ENCODE measurements at regions not wholly inside any gene's neighbourhood (a gene's known extent, or its start where the extent isn't known, plus 50 kb on each side); places are given as distances from the start of the nearest gene placed in this dataset.
"Not testable (repeated sequence)": the region's sequence is repeated elsewhere in the genome, so short reads cannot be mapped to it uniquely, and the experiment has no call there.

DNA sequence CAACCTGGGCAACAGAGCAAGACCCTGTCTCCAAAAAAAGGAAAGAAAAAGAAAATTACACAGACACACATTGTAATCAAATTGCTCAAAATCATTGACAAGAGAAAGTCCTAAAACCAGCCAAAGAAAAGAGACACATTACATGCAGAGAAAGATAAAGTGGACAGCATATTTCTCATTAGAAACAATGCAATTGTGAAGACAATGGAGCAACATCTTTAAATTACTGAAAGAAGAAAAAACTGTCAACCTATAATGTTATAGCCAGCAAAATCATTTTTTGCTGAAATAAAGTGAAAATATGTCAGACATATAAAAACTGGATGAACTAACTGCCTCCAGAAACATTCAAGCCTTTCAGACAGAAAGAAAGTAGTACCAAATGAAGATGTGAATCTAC, 120.6 kb downstream of the TMEM167A start:
- H3K4me2 ChIP-seq (ENCODE audit: low read length), result no peak overlapping the region
- peaks cover 3 to 55% of the 10 kb centered on the region in 2 experiments; a peak in 2 of 4 replicates for H3K36me3 ChIP-seq (ENCODE audit: control insufficient read depth in 1 of 2, insufficient read depth in 2 of 2, low read length in 2 of 2)
- intact Hi-C loops (cut with micrococcal nuclease), result no loop called here
- no peaks in the 10 kb centered on the region; the same call in 1 of the 2 replicates for H4K20me1 ChIP-seq (ENCODE audit: insufficient read depth)
- H3K4me3 ChIP-seq (replicated peaks in 1 of 2; ENCODE audit: low read depth in 1 of 2, low read length in 2 of 2), result no peak overlapping the region
- H2AFZ ChIP-seq (ENCODE audit: low read depth, low read length, poor library complexity, severe bottlenecking), result no peak overlapping the region
- no peaks in the 10 kb centered on the region for H3K27me3 ChIP-seq (ENCODE audit: insufficient read depth, low read length)
- BruUV-seq (replicated peaks), result no TSS peak
- ChIA-PET POLR2A (no interaction called here), CTCF (no interaction called here), RAD21 (ENCODE audit: low non-redundant PET in 1 of 2, low total read pairs in 2 of 2, uncharacterized antibody in 2 of 2, unreplicated experiment in 2 of 2) (no interaction called here)
- H3K9me3 ChIP-seq (ENCODE audit: control insufficient read depth in 1 of 2, insufficient read depth in 1 of 2, low read depth in 1 of 2, low read length in 2 of 2), result 0 out of 4 replicates have a peak, but pooled peaks cover 0 to 3% of the 10 kb centered on the region in 2 experiments
- TF ChIP-seq EGR1 (IDR thresholded peaks at IDR 0.05; ENCODE audit: low read depth) (no peak), CBX3 (IDR thresholded peaks at IDR 0.05; ENCODE audit: low read depth) (peak; percentile 53; the same call in 1 of the 2 replicates)
- H3K27ac ChIP-seq (ENCODE audit: low read depth, low read length), result no peak overlapping the region
- no peak overlapping the region for H3K9ac ChIP-seq (ENCODE audit: low read length)
- ATAC-seq, result no peak
- no peaks in the 10 kb centered on the region for H3K9me2 ChIP-seq (ENCODE audit: insufficient read depth)
- peaks cover 99% of the 10 kb centered on the region for H3K79me2 ChIP-seq (ENCODE audit: insufficient read depth, low read length)
- peaks cover 2 to 16% of the 10 kb centered on the region in 2 experiments; a peak in 2 of 4 replicates for H3K4me1 ChIP-seq (ENCODE audit: control insufficient read depth in 1 of 2, insufficient read depth in 2 of 2, low read length in 2 of 2)
- DNase-seq (ENCODE audit: low read depth, low spot score), result no peak

DNA sequence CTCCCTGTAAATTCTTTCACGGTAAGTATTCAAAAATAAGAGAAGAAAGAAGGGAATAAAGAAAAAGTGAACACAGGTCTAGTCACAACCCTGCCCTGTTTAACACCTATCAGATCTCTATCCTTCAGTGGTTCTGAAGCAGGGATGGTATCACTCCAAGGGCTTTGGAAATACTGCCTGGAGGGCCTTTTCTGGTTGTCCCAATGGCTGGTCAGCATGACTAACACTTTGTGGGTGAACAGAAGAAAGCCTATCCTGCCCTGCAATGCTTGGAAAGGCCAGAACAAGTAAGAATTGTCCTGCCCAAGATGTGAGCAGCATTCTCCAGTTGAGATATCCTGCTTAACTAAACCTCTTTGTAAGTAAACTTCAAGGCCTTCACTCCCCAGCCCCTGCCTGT, 124.9 kb downstream of the TMEM167A start:
- ChIA-PET CTCF (no interaction called here), RAD21 (ENCODE audit: low non-redundant PET in 1 of 2, low total read pairs in 2 of 2, uncharacterized antibody in 2 of 2, unreplicated experiment in 2 of 2) (no interaction called here), POLR2A (no interaction called here)
- Histone ChIP-seq H4K20me1 (ENCODE audit: insufficient read depth) (no peaks in the 10 kb centered on the region; the same call in 1 of the 2 replicates), H3K9ac (ENCODE audit: low read length) (no peak overlapping the region), H3K4me3 (replicated peaks in 1 of 2; ENCODE audit: low read depth in 1 of 2, low read length in 2 of 2) (no peak overlapping the region), H3K4me1 (ENCODE audit: control insufficient read depth in 1 of 2, insufficient read depth in 2 of 2, low read length in 2 of 2) (peaks cover 2 to 16% of the 10 kb centered on the region in 2 experiments; a peak in 2 of 4 replicates), H3K36me3 (ENCODE audit: control insufficient read depth in 1 of 2, insufficient read depth in 2 of 2, low read length in 2 of 2) (peaks cover 3 to 33% of the 10 kb centered on the region in 2 experiments; a peak in 2 of 4 replicates), H3K27me3 (ENCODE audit: insufficient read depth, low read length) (no peaks in the 10 kb centered on the region), H3K4me2 (ENCODE audit: low read length) (peak overlapping the region; percentile 8; the same call in 1 of the 2 replicates), H3K9me2 (ENCODE audit: insufficient read depth) (no peaks in the 10 kb centered on the region), H2AFZ (ENCODE audit: low read depth, low read length, poor library complexity, severe bottlenecking) (no peak overlapping the region), H3K79me2 (ENCODE audit: insufficient read depth, low read length) (peaks cover 88% of the 10 kb centered on the region), H3K9me3 (ENCODE audit: control insufficient read depth in 1 of 2, insufficient read depth in 1 of 2, low read depth in 1 of 2, low read length in 2 of 2) (0 out of 4 replicates have a peak, but pooled peaks cover 0 to 3% of the 10 kb centered on the region in 2 experiments), H3K27ac (ENCODE audit: low read depth, low read length) (peak overlapping the region; percentile 42)
- DNase-seq (ENCODE audit: low read depth, low spot score), result no peak
- intact Hi-C loops (cut with micrococcal nuclease), result no loop called here
- BruUV-seq (replicated peaks), result no TSS peak
- peak; percentile 95 for ATAC-seq
- peak; percentile 20; the same call in 1 of the 2 replicates for TF ChIP-seq FOSL1 (IDR thresholded peaks at IDR 0.05; ENCODE audit: low read depth)
- TF ChIP-seq, protein P1, sequence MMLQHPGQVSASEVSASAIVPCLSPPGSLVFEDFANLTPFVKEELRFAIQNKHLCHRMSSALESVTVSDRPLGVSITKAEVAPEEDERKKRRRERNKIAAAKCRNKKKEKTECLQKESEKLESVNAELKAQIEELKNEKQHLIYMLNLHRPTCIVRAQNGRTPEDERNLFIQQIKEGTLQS (IDR thresholded peaks at IDR 0.05), result no peak

DNA sequence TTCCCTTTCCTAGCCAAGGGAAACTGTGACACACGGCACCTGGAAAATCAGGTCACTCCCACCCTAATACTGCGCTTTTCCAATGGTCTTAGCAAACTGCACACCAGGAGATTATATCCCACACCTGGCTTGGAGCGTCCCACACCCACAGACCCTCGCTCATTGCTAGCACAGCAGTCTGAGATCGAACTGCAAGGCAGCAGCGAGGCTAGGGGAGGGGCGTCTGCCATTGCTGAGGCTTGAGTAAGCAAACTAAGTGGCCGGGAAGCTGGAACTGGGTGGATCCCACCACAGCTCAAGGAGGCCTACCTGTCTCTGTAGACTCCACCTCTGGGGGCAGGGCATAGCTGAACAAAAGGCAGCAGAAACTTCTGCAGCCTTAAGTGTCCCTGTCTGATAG, 132.9 kb downstream of the TMEM167A start:
- H3K27me3 ChIP-seq (ENCODE audit: insufficient read depth, low read length); H2AFZ ChIP-seq (ENCODE audit: low read depth, low read length, poor library complexity, severe bottlenecking); H3K9me3 ChIP-seq (ENCODE audit: control insufficient read depth in 1 of 2, insufficient read depth in 1 of 2, low read depth in 1 of 2, low read length in 2 of 2); H3K9ac ChIP-seq (ENCODE audit: low read length); H3K4me3 ChIP-seq (replicated peaks in 1 of 2; ENCODE audit: low read depth in 1 of 2, low read length in 2 of 2); ATAC-seq; H3K9me2 ChIP-seq (ENCODE audit: insufficient read depth); H4K20me1 ChIP-seq (ENCODE audit: insufficient read depth); H3K4me2 ChIP-seq (ENCODE audit: low read length); CTCF ChIA-PET; H3K4me1 ChIP-seq (ENCODE audit: control insufficient read depth in 1 of 2, insufficient read depth in 2 of 2, low read length in 2 of 2); DNase-seq (ENCODE audit: low read depth, low spot score); RAD21 ChIA-PET (ENCODE audit: low non-redundant PET in 1 of 2, low total read pairs in 2 of 2, uncharacterized antibody in 2 of 2, unreplicated experiment in 2 of 2); intact Hi-C loops (cut with micrococcal nuclease); POLR2A ChIA-PET; BruUV-seq (replicated peaks); H3K27ac ChIP-seq (ENCODE audit: low read depth, low read length): not testable (repeated sequence)
- H3K79me2 ChIP-seq (ENCODE audit: insufficient read depth, low read length), result peaks cover 88% of the 10 kb centered on the region
- H3K36me3 ChIP-seq (ENCODE audit: control insufficient read depth in 1 of 2, insufficient read depth in 2 of 2, low read length in 2 of 2), result peaks cover 0 to 32% of the 10 kb centered on the region in 2 experiments; a peak in 1 of 4 replicates
